ENCODE measurements at regions not wholly inside any gene's neighbourhood (a gene's known extent, or its start where the extent isn't known, plus 50 kb on each side); places are given as distances from the start of the nearest gene placed in this dataset.
A peak's percentile ranks its signal among the peaks of the same experiment; 100 is the strongest.

DNA sequence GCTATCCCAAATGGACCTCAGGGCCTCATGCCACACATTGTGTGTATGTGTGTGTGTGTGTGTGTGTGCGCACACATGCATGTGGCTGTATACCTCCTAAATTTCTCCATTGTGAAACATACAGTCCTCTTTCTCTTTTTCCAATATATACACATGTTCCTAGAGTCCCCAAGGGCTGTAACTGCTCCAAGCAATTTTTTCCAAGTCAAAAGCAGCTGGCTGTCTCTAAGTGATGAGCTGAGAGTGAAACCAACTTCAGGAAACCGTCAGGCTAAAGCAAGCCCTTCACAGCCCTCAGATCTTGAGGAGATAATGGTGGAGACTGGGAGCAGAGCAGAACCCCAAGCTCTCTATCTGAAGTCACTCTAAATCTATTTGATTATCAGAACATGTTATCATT lies 496.1 kb upstream of the DIPK2B start:
- intact Hi-C loops (cut with micrococcal nuclease) = no loop called here
- Histone ChIP-seq H3K9ac (ENCODE audit: low read depth, low read length) (no peak overlapping the region), H3K9me3 (ENCODE audit: control insufficient read depth, insufficient read depth, low read length) (0 out of 2 replicates have a peak, but pooled peaks cover 2% of the 10 kb centered on the region), H3K9me1 (ENCODE audit: insufficient read depth, low read length) (no peaks in the 10 kb centered on the region), H4K8ac (ENCODE audit: low read depth in 2 of 2, low read length in 2 of 2) (peak overlapping the region; percentile 88), H4K91ac (ENCODE audit: insufficient read depth, low read depth, low read length) (peak overlapping the region; percentile 90), H3K56ac (ENCODE audit: extremely low read depth, insufficient read depth, low read length) (peak overlapping the region; percentile 84), H3K4me1 (ENCODE audit: control insufficient read depth, insufficient read depth, low read length) (no peaks in the 10 kb centered on the region), H2AK9ac (replicated peaks; ENCODE audit: low read depth, low read length, poor library complexity) (peak overlapping the region; percentile 85), H3K18ac (ENCODE audit: low read depth, low read length) (peak overlapping the region; percentile 64; the same call in 1 of the 2 replicates), H3K79me1 (ENCODE audit: low read depth in 1 of 2, low read length in 2 of 2) (no peaks in the 10 kb centered on the region), H3K27me3 (ENCODE audit: control insufficient read depth, insufficient read depth, low read length) (no peaks in the 10 kb centered on the region), H2BK20ac (ENCODE audit: low read depth, low read length) (peak overlapping the region; percentile 96), H4K5ac (ENCODE audit: low read depth, low read length) (no peak overlapping the region), H2BK15ac (ENCODE audit: low read depth, low read length) (peak overlapping the region; percentile 89; the same call in 2 of the 3 replicates), H2AK5ac (ENCODE audit: low read depth, low read length) (peak overlapping the region; percentile 94), H3K4me3 (ENCODE audit: insufficient read depth, low read depth, low read length) (no peak overlapping the region), H3K14ac (replicated peaks; ENCODE audit: low read depth, low read length) (peak overlapping the region; percentile 94), H4K20me1 (ENCODE audit: insufficient read depth, low read length) (no peaks in the 10 kb centered on the region), H3K4me2 (ENCODE audit: low read depth, low read length) (no peak overlapping the region), H2BK120ac (ENCODE audit: low read depth, low read length) (peak overlapping the region; percentile 91), H3K4ac (ENCODE audit: low read depth, low read length) (peak overlapping the region; percentile 95), H3K27ac (ENCODE audit: insufficient read depth, low read length) (peak overlapping the region; percentile 39), H2BK5ac (ENCODE audit: low read depth, low read length, poor library complexity, severe bottlenecking) (peak overlapping the region; percentile 87), H2AFZ (replicated peaks; ENCODE audit: low read length, poor library complexity) (no peak overlapping the region), H3K23ac (ENCODE audit: low read depth, low read length) (peak overlapping the region; percentile 29), H3K36me3 (ENCODE audit: control insufficient read depth, insufficient read depth, low read length) (no peaks in the 10 kb centered on the region)
- ChIA-PET CTCF (interaction anchor here (1.4 kb wide), 1 partner anchor 20 kb away, joined by 3 read pairs; no protein-coding TSS in a partner anchor), POLR2A (ENCODE audit: unreplicated experiment) (interaction anchor here (0.6 to 1.4 kb wide), 3 partner anchors 72 to 195 kb away, joined by 3 to 5 read pairs (median 3); no protein-coding TSS in a partner anchor)
- DNase-seq (no peak), ATAC-seq (ENCODE audit: low read depth) (no peak)
- dilution Hi-C loops (cut with HindIII; ENCODE audit: low sequenced_read_pairs, unreplicated experiment) = no loop called here
- in situ Hi-C loops (cut with MboI; ENCODE audit: low sequenced_read_pairs) = no loop called here
- no TSS peak for BruUV-seq (replicated peaks)
- WGBS, 2 experiments (ENCODE audit: extremely low coverage in 2 of 2, insufficient read length in 1 of 2) = no CpG with 5 or more reads among the region's 2 CpGs
- TF ChIP-seq RFX5 (IDR thresholded peaks at IDR 0.05; ENCODE audit: low read depth, low read length) = no peak
- no peak for TF ChIP-seq MAZ (IDR thresholded peaks at IDR 0.05; ENCODE audit: borderline replicate concordance, low read depth, low read length)
- TF ChIP-seq RCOR1 (IDR thresholded peaks at IDR 0.05; ENCODE audit: insufficient replicate concordance, low read length) = no peak
- no peak for TF ChIP-seq CTCF (conservative IDR thresholded peaks at IDR 0.05; ENCODE audit: low read depth, low read length)
- TF ChIP-seq FOS (IDR thresholded peaks at IDR 0.05; ENCODE audit: low read depth, low read length) = no peak
- TF ChIP-seq CEBPB (IDR thresholded peaks at IDR 0.05; ENCODE audit: low read depth, low read length) = no peak
- TF ChIP-seq SMC3 (IDR thresholded peaks at IDR 0.05; ENCODE audit: low read depth, low read length) = no peak
- no peak for TF ChIP-seq NFE2L2 (IDR thresholded peaks at IDR 0.05; ENCODE audit: low read depth, low read length)
- no peak for TF ChIP-seq POLR2A (IDR thresholded peaks at IDR 0.05; ENCODE audit: low read depth, low read length)
- no peak for TF ChIP-seq RAD21 (IDR thresholded peaks at IDR 0.05; ENCODE audit: low read length)
- TF ChIP-seq MXI1 (IDR thresholded peaks at IDR 0.05; ENCODE audit: borderline replicate concordance, low read depth, low read length) = no peak
- TF ChIP-seq USF2 (IDR thresholded peaks at IDR 0.05; ENCODE audit: low read depth, low read length) = no peak
- no peak for TF ChIP-seq MAFK (IDR thresholded peaks at IDR 0.05; ENCODE audit: low read depth, low read length)
- no peak for TF ChIP-seq CHD1 (IDR thresholded peaks at IDR 0.05; ENCODE audit: low read depth, low read length)
- TF ChIP-seq ELK1 (IDR thresholded peaks at IDR 0.05; ENCODE audit: borderline replicate concordance, low read depth, low read length) = no peak

Measured in IMR-90 (cell line).